Omental fat pad (tissue), 3 donors: ENCODE measurements at regions not wholly inside any gene's neighbourhood (a gene's known extent, or its start where the extent isn't known, plus 50 kb on each side); places are given as distances from the start of the nearest gene placed in this dataset.

ENCODE experiments used
- ATAC-seq: fragments of 150-250 bp; one replicate; pipeline ENCODE4 v1.9.1; 2016; ENCODE audit warnings: mild to moderate bottlenecking, moderate library complexity; ENCODE audit not compliant: low FRiP score
- DNase-seq: peaks from one replicate; pipeline ENCODE4 v3.0.0-alpha.2; 2019; ENCODE audit warnings: low spot score
- TF ChIP-seq, protein P1 (sequence below), 3 donors: fragments of 450-650 bp; IDR thresholded peaks; one replicate each; pipeline ENCODE4 v1.5.1; 2016 to 2017; ENCODE audit warnings: antibody characterized with exemption in 3 of 3, mild to moderate bottlenecking in 3 of 3, moderate library complexity in 2 of 3

DNA sequence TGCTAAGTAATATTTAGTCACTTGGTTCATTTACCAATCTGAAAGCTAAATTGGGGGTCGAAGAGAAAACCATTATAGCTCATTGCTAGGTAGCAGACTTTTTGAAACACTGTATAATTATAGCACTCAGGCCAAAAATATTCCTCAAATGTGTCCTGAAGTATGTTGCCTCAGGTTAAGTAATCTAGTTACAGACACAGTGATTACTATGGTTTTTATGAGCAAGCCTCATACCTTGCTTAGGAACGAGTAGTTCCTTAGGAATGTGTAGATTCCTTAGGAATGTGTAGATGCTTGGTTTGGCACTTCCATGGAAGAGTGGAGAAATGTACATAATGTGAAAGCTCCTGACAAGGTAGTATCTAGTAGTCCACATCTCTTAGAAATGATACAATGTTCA lies 387.5 kb downstream of the LMO7 start:
- ATAC-seq (no peak), DNase-seq (no peak)
- TF ChIP-seq, protein P1, sequence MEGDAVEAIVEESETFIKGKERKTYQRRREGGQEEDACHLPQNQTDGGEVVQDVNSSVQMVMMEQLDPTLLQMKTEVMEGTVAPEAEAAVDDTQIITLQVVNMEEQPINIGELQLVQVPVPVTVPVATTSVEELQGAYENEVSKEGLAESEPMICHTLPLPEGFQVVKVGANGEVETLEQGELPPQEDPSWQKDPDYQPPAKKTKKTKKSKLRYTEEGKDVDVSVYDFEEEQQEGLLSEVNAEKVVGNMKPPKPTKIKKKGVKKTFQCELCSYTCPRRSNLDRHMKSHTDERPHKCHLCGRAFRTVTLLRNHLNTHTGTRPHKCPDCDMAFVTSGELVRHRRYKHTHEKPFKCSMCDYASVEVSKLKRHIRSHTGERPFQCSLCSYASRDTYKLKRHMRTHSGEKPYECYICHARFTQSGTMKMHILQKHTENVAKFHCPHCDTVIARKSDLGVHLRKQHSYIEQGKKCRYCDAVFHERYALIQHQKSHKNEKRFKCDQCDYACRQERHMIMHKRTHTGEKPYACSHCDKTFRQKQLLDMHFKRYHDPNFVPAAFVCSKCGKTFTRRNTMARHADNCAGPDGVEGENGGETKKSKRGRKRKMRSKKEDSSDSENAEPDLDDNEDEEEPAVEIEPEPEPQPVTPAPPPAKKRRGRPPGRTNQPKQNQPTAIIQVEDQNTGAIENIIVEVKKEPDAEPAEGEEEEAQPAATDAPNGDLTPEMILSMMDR (IDR thresholded peaks at IDR 0.05): no peak

DNA sequence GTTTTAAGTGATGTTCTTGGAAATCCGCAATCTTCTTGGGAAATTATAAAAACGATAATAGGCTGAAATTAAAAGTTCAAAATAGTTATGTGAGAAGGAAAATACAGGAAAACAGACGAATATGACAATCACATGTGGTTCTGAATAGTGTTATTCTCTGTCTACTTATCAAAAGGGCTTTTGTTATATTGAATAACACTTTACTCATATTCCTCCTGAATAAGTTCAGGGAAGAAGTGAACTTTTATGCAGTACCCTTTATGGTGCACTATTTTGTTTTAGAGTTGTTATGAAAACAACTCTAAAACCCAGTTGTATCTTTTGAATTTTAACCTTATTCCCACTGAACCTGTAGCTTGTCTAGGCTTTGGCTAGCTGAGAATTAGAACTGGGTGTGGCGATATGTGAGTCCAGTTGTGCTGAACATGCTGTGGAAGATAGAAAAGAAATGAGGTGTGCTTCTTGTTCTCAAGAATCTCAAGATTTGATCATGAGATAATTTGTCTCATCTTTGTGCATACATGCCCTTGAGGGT lies 384.4 kb downstream of the LMO7 start:
- ATAC-seq (no peak), DNase-seq (no peak)
- TF ChIP-seq, protein P1 (IDR thresholded peaks at IDR 0.05): no peak

DNA sequence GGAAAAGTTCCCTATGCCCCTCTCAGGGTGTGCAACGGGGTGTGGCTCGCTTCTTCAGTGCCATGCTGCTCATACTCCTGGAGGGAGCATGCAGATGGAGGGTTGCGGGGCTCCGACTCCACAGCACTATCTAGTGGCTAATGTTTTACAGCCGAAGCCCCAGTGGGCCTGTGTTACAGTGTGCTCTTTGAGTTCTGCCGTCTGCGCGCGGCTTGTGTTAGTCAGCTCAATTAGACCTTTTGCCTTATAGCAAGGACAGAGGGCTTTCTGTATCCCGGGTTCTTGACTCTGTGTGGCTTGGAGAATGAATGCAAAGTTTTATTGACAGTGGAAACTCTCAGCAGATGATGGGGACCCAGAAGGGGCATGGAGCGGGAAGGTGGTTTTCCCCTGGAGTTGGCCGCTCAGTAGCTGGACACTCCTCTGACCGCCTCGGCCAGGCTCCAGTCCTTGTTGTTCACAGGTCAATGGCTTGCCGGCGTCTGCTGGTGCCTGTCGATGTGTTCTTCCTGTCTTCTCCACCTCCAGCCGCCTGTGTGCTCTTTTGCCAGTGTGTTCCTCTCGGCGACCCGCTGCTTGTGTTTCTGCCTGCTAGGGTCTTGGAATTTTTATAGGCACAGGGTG lies 383.4 kb downstream of the LMO7 start:
- TF ChIP-seq, protein P1 (IDR thresholded peaks at IDR 0.05): no peak
- ATAC-seq (no peak), DNase-seq (no peak)

- DNase-seq (no peak), ATAC-seq (no peak)
- TF ChIP-seq, protein P1 (IDR thresholded peaks at IDR 0.05): no peak
Observed at GRCh38 chr13:76017861-76018556, 381.9 kb downstream of the LMO7 start.

DNA sequence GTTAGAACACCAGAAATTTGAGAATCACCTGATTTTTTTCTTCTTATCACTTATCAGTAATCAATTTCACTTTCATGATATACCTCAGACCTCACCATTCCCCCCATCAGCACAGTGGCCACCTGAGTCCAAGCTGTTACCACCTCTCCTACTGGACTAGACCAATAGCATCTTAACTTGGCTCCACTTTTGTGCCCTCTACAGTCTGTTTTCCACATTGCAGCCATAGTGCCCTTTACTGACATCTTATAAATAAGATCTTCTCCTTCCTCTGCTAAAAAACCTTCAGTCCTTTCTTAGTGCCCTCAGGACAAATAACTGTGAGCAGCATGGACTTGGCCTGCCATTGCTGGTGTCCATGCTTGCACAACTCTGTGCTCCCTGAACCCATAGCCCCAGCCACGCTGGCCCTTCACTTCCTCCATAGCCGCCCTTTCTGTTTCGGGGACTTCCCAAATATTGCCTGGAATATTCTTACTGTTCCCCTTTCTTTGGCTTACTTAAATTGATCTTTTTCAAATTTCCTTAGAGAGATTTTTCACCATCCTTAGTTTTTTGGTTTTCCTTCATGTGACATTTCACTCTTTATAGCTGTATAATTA lies 380.8 kb downstream of the LMO7 start:
- ATAC-seq: no peak
- TF ChIP-seq, protein P1 (IDR thresholded peaks at IDR 0.05): no peak
- DNase-seq: no peak

DNA sequence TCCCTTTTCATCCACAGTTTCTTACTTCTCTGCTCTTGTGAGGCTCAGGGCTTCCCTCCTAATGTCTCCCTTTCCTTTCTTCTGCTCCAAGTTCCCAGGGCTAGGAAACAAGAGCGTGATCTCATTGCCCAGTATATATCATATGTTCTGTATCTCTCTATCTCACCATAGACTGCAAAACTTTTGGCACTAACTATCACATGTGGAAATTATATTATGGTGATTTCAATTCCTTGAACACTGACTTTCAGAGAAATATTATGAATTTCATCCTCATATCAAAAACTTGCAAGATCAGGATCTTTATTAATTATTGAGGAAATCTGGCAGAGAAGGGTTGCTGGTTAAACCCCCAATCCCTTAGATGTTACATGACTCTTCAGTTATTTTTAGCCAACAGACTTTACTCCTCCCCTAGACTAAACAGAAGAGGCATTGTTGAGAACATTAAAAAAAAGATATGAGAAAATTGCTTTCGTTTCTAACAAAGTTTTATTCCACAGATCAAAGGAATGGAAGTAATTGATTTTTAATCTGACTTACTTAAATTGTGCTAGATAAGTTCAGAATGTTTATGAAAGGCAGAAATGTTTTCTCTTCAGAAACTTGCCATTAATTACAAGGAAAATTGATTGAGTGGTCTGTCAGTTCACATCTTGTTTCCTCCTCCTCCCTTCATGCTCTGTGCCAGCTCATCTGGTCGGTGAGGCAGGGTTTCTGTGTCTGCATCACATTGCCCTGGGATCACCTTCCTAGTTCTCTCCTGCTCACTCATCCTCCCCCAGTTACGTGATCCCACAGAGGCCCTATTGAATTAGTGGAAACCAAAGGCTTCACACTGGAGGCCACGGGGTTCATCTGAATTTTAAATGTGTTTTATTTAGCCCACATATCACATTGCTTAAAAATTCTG lies 378.5 kb downstream of the LMO7 start:
- TF ChIP-seq, protein P1 (IDR thresholded peaks at IDR 0.05): no peak
- DNase-seq: no peak
- peak; percentile 77 for ATAC-seq
